Lower lobe of right lung (tissue), 2 donors: ENCODE measurements at regions not wholly inside any gene's neighbourhood (a gene's known extent, or its start where the extent isn't known, plus 50 kb on each side); places are given as distances from the start of the nearest gene placed in this dataset.

Experiments used
- ATAC-seq, 2 donors: fragments of 200-7000 bp; cut with Tn5 transposase; one replicate each; pipeline ENCODE4 v1.9.1; 2020 to 2022; ENCODE audit warnings: mild to moderate bottlenecking in 2 of 2, moderate library complexity in 2 of 2
- DNase-seq: peaks from one replicate; pipeline ENCODE4 v3.0.0-alpha.2; 2020
- H3K27ac ChIP-seq: fragments of 200-600 bp; one replicate; pipeline ENCODE4 v1.8.0; 2022
- H3K27me3 ChIP-seq: fragments of 200-600 bp; one replicate; pipeline ENCODE4 v1.8.0; 2022; ENCODE audit warnings: low read depth
- H3K36me3 ChIP-seq: fragments of 200-600 bp; one replicate; pipeline ENCODE4 v1.8.0; 2022; ENCODE audit warnings: mild to moderate bottlenecking
- H3K4me1 ChIP-seq: fragments of 200-600 bp; one replicate; pipeline ENCODE4 v1.8.0; 2022
- H3K4me3 ChIP-seq: fragments of 200-600 bp; one replicate; pipeline ENCODE4 v1.8.0; 2022; ENCODE audit warnings: mild to moderate bottlenecking
- H3K9me3 ChIP-seq: fragments of 200-600 bp; one replicate; pipeline ENCODE4 v1.8.0; 2022
- CTCF ChIP-seq: fragments of 200-600 bp; IDR thresholded peaks from one replicate; pipeline ENCODE4 v1.8.0; 2022; ENCODE audit warnings: antibody characterized with exemption, mild to moderate bottlenecking
- intact Hi-C: fragments of 100-400 bp; cut with DNase I; formaldehyde crosslinking; loops from one replicate; pipeline ENCODE4 v1.11.0; 2022
- donor health status: DM: no; HTN: yes; CAD: no; lungs with severe emphysema.

- Histone ChIP-seq H3K4me3 (peak overlapping the region; percentile 50), H3K27me3 (peaks cover 17% of the 10 kb centered on the region), H3K27ac (no peak overlapping the region), H3K36me3 (no peaks in the 10 kb centered on the region), H3K9me3 (peaks cover 4% of the 10 kb centered on the region), H3K4me1 (no peaks in the 10 kb centered on the region)
- no peak for DNase-seq
- ATAC-seq: peak; percentile 34 to 64
- intact Hi-C loops: no loop called here
- TF ChIP-seq CTCF: no peak
Observed at GRCh38 chr15:29968895-29969561, 113.7 kb upstream of the GOLGA8J start.

- Histone ChIP-seq H3K27me3 (peaks cover 17% of the 10 kb centered on the region), H3K9me3 (peaks cover 4% of the 10 kb centered on the region), H3K27ac (no peak overlapping the region), H3K4me1 (no peaks in the 10 kb centered on the region), H3K36me3 (no peaks in the 10 kb centered on the region), H3K4me3 (peak overlapping the region; percentile 50)
- intact Hi-C loops: no loop called here
- ATAC-seq: peak; percentile 41 to 68
- TF ChIP-seq CTCF: no peak
- DNase-seq: no peak
Observed at GRCh38 chr15:29968099-29968894, 114.5 kb upstream of the GOLGA8J start.

GRCh38 chr15:29962407-29962806, 120.3 kb upstream of the GOLGA8J start:
- no peak for TF ChIP-seq CTCF
- no peaks in the 10 kb centered on the region for H3K4me1 ChIP-seq
- no peaks in the 10 kb centered on the region for H3K36me3 ChIP-seq
- H3K9me3 ChIP-seq: no peaks in the 10 kb centered on the region
- ATAC-seq (no peak), DNase-seq (no peak)
- no peaks in the 10 kb centered on the region for H3K27me3 ChIP-seq
- intact Hi-C loops: no loop called here
- no peak overlapping the region for H3K4me3 ChIP-seq
- no peak overlapping the region for H3K27ac ChIP-seq

GRCh38 chr15:29959384-29960137, 123.2 kb upstream of the GOLGA8J start:
- DNase-seq: no peak

More at GRCh38 chr15:29959384-29960137, 123.2 kb upstream of the GOLGA8J start:
- Histone ChIP-seq H3K27me3 (no peaks in the 10 kb centered on the region), H3K27ac (no peak overlapping the region), H3K4me1 (no peaks in the 10 kb centered on the region), H3K9me3 (no peaks in the 10 kb centered on the region), H3K36me3 (no peaks in the 10 kb centered on the region), H3K4me3 (no peak overlapping the region)
- TF ChIP-seq CTCF: no peak
- no peak for ATAC-seq
- intact Hi-C loops: no loop called here
